ENCODE measurements at regions not wholly inside any gene's neighbourhood (a gene's known extent, or its start where the extent isn't known, plus 50 kb on each side); places are given as distances from the start of the nearest gene placed in this dataset.

- Histone ChIP-seq H2AFZ (ENCODE audit: control insufficient read depth, low read length) (no peak overlapping the region), H4K20me1 (ENCODE audit: control insufficient read depth, extremely low read depth, insufficient read depth, low read length) (no peaks in the 10 kb centered on the region), H3K36me3 (ENCODE audit: control insufficient read depth in 2 of 2, extremely low read depth in 1 of 2, insufficient read depth in 2 of 2, low read length in 2 of 2) (no peaks in the 10 kb centered on the region), H3K4me3 (ENCODE audit: control insufficient read depth in 2 of 3, extremely low read depth in 1 of 3, insufficient read depth in 2 of 3, low read depth in 1 of 3, low read length in 3 of 3) (no peak overlapping the region), H3K9me1 (ENCODE audit: control insufficient read depth, extremely low read depth, insufficient read depth, low read length) (no peaks in the 10 kb centered on the region), H3K79me2 (ENCODE audit: control insufficient read depth, insufficient read depth, low read length) (no peaks in the 10 kb centered on the region), H3K4me1 (ENCODE audit: control insufficient read depth, extremely low read depth, insufficient read depth, low read length) (peaks cover 16% of the 10 kb centered on the region), H3K27ac (ENCODE audit: control insufficient read depth, insufficient read depth, low read length) (no peak overlapping the region), H3K27me3 (ENCODE audit: control insufficient read depth, extremely low read depth, insufficient read depth, low read length) (no peaks in the 10 kb centered on the region), H3K9ac (ENCODE audit: control insufficient read depth, extremely low read depth, insufficient read depth, low read length) (no peak overlapping the region), H3K4me2 (ENCODE audit: control insufficient read depth, extremely low read depth, insufficient read depth, low read depth, low read length) (no peak overlapping the region), H3K9me3 (ENCODE audit: control insufficient read depth, low read depth, low read length) (peaks cover 20% of the 10 kb centered on the region)
- FAIRE-seq, result no peak
- DNase-seq (ENCODE audit: low read depth, low spot score), result no peak
- TF ChIP-seq EZH2 (IDR thresholded peaks at IDR 0.05; ENCODE audit: low read length) (no peak), CTCF (optimal IDR thresholded peaks at IDR 0.05 in 1 of 3, IDR thresholded peaks at IDR 0.05 in 1 of 3, conservative IDR thresholded peaks at IDR 0.05 in 1 of 3; ENCODE audit: extremely low read depth in 1 of 3, insufficient read depth in 2 of 3, low read length in 3 of 3) (no peak)
- dilution Hi-C loops (cut with MboI; ENCODE audit: extremely low pct_ligation_motif_present, low sequenced_read_pairs), result no loop called here
These were observed 69.6 kb upstream of the CTNNB1 start for GRCh38 chr3:41129731-41130130.

DNA sequence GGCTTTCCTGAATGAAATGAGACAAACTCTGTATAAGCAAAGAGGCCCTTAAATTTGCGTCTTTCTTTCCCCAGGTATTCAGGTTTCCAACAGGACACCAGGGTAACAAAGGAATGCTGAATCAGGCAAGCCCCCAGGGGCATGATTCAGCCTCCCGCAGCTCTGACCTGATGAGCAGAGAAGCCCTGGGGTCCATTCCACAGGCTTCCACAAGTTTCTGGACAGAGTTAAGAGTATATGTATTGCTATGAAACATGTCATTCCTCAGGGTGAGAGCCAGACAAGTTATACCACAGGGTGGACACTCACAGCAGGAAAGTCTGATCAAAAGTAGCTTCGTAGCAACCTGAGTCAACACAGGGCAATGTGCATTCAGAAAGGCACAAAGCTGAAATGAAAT, 68.1 kb upstream of the CTNNB1 start:
- DNase-seq (ENCODE audit: low read depth, low spot score) (peak; percentile 96), FAIRE-seq (peak; percentile 99)
- dilution Hi-C loops (cut with MboI; ENCODE audit: extremely low pct_ligation_motif_present, low sequenced_read_pairs), result no loop called here
- TF ChIP-seq EZH2 (IDR thresholded peaks at IDR 0.05; ENCODE audit: low read length), result no peak
- TF ChIP-seq CTCF (optimal IDR thresholded peaks at IDR 0.05 in 1 of 3, IDR thresholded peaks at IDR 0.05 in 1 of 3, conservative IDR thresholded peaks at IDR 0.05 in 1 of 3; ENCODE audit: extremely low read depth in 1 of 3, insufficient read depth in 2 of 3, low read length in 3 of 3), result peak in 2 of 3 experiments; percentile 7 to 10
- peaks cover 16% of the 10 kb centered on the region for H3K4me1 ChIP-seq (ENCODE audit: control insufficient read depth, extremely low read depth, insufficient read depth, low read length)
- H2AFZ ChIP-seq (ENCODE audit: control insufficient read depth, low read length), result no peak overlapping the region
- H3K4me2 ChIP-seq (ENCODE audit: control insufficient read depth, extremely low read depth, insufficient read depth, low read depth, low read length), result no peak overlapping the region
- no peaks in the 10 kb centered on the region for H4K20me1 ChIP-seq (ENCODE audit: control insufficient read depth, extremely low read depth, insufficient read depth, low read length)
- peak overlapping the region; percentile 77 for H3K27ac ChIP-seq (ENCODE audit: control insufficient read depth, insufficient read depth, low read length)
- H3K9me3 ChIP-seq (ENCODE audit: control insufficient read depth, low read depth, low read length), result peaks cover 13% of the 10 kb centered on the region
- no peaks in the 10 kb centered on the region for H3K79me2 ChIP-seq (ENCODE audit: control insufficient read depth, insufficient read depth, low read length)
- no peak overlapping the region for H3K4me3 ChIP-seq (ENCODE audit: control insufficient read depth in 2 of 3, extremely low read depth in 1 of 3, insufficient read depth in 2 of 3, low read depth in 1 of 3, low read length in 3 of 3)
- peak overlapping the region; percentile 39 for H3K9ac ChIP-seq (ENCODE audit: control insufficient read depth, extremely low read depth, insufficient read depth, low read length)
- H3K36me3 ChIP-seq (ENCODE audit: control insufficient read depth in 2 of 2, extremely low read depth in 1 of 2, insufficient read depth in 2 of 2, low read length in 2 of 2), result no peaks in the 10 kb centered on the region
- no peaks in the 10 kb centered on the region for H3K27me3 ChIP-seq (ENCODE audit: control insufficient read depth, extremely low read depth, insufficient read depth, low read length)
- no peaks in the 10 kb centered on the region for H3K9me1 ChIP-seq (ENCODE audit: control insufficient read depth, extremely low read depth, insufficient read depth, low read length)

Data from keratinocyte (primary cell).